ENCODE measurements at regions not wholly inside any gene's neighbourhood (a gene's known extent, or its start where the extent isn't known, plus 50 kb on each side); places are given as distances from the start of the nearest gene placed in this dataset.

DNA sequence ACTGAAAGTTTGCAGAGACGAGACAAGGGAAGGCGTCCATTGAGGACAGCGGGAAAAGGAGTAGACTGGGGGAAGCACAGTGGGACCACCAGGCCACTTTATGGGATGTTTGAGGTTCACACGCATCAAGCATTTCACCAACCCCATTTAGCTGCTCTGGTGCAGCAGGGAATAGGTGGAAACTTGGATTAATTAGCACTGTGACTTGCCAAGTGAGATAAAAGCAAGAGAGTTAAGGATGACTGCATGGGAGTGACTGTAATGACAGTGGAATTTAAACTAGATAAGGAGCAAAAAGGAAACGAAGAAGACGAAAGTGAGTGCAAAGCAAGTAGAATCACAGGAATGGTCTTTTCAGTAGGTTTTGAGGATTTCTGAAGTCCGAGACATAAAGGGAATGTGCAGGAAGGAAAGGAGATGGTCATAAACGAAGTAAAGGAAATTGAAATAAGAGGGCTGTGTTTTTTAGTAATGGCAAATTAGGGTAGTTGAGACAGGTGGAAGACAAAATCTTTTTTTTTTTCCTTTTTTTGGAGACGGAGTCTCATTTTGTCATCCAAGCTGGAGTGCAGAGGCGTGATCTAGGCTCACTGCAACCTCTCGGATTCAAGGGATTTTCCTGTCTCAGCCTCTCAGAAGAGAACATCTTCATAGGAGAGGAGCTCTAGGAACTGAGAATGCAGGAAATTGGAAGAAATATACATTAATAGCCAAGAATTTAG, 119.0 kb upstream of the MAP9 start:
- TF ChIP-seq GATA2 (IDR thresholded peaks at IDR 0.05; ENCODE audit: low read depth, low read length) (no peak), GATA3 (IDR thresholded peaks at IDR 0.05; ENCODE audit: low read depth, low read length) (no peak)
